Activated gamma-delta T cell treated with anti-CD3 and anti-CD28 coated beads, Interleukin-2, amount 50 U/mL, for 16 hours (primary cell): ENCODE measurements at regions not wholly inside any gene's neighbourhood (a gene's known extent, or its start where the extent isn't known, plus 50 kb on each side); places are given as distances from the start of the nearest gene placed in this dataset.
"Not testable (repeated sequence)": the region's sequence is repeated elsewhere in the genome, so short reads cannot be mapped to it uniquely, and the experiment has no call there.

ENCODE experiments used
- DNase-seq: peaks from one replicate; pipeline ENCODE4 v3.0.0-alpha.2; 2020; ENCODE audit warnings: low read depth

DNA sequence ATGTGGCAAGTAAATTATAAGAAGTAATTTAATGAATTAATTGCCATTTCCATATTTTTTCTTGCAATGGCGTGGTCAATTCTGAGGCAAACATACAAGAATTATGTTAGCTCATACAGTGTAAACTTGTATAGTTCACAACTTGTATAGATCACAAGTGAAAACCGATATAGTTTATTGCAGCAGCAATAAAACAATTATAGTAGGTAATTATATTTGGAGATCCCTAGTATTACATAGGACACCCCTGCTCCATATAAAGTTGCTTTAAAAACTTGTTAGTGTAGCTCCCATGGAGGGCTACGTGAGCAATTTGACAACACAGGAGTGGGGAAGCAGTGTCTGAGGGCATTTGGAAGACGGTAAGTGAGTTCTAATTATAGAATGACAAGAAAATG is 288.2 kb downstream of the SOCS6 start:
- DNase-seq = no peak

DNA sequence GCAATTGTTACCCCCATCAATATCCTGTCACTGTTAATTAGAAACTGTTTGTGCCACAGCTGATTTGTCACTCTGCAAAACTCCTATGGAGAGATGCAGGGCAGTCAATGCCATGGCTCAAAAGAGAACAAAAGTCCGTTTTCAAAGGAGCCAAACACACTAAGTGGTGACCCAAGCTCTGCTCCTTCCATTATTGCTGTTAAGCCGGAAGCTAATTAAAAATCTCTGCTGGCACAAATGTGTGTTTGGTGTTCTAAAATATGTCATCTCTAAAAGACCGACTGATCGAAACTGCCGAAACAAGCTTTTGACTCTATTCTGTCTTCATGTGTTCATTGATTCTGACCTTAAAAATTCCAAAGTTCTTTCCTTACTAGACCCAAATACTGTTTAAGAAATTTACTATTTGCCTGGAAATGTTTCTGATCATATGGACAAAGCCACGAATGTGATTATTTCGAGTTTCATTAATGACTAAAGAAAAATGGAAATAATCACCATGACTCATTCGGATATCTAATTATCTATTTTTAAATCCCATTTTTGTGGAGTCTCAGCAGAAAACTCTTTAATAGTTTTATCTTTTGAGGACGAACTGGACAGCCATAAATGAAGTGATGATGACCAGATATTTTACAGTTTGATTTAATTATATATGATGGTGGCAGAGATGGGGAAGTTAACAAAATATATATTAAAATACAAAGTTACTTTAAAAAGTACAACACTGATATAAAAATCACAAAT is 287.6 kb downstream of the SOCS6 start:
- no peak for DNase-seq

DNA sequence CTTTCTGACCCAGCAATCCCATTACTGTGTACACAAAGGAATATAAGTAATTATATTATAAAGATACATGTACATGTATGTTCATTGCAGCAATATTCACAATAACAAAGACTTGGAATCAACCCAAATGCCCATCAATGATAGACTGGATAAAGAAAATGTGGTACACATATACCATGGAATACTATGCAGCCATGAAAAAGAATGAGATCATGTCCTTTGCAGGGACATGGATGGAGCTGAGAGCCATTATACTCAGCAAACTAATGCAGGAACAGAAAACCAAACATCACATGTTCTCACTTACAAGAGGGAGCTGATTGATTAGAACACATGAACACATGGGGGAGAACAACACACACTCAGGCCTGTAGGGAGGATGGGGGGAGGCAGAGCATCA is 286.1 kb downstream of the SOCS6 start:
- not testable (repeated sequence) for DNase-seq

DNA sequence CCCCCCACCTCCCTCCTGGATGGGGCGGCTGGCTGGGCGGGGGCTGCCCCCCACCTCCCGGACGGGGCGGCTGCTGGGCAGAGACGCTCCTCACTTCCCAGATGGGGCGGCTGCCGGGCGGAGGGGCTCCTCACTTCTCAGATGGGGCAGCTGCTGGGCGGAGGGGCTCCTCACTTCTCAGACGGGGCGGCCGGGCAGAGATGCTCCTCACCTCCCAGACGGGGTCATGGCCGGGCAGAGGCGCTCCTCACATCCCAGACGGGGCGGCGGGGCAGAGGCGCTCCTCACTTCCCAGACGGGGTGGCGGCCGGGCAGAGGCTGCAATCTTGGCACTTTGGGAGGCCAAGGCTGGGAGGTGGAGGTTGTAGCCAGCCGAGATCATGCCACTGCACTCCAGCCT is 280.8 kb downstream of the SOCS6 start:
- not testable (repeated sequence) for DNase-seq

DNA sequence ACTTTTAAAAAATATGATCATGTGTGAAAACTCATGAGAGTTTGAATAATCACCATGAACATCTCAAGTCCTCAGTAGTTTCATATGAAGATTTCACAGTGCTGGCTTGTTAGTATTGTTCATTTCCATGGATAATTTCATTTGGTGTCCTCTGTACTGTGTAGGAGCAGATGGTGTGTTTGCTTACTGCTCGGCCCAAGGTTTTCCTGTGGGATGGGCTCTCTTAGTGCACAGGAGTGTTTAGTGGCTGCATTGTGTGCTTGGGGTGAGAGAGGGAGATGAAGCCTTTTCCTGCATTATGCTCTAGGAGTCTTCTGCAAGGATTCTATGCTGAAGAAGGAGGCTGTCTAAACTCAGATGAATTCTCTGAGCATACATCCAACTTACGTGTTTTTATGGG is 270.6 kb downstream of the SOCS6 start:
- DNase-seq = no peak

DNA sequence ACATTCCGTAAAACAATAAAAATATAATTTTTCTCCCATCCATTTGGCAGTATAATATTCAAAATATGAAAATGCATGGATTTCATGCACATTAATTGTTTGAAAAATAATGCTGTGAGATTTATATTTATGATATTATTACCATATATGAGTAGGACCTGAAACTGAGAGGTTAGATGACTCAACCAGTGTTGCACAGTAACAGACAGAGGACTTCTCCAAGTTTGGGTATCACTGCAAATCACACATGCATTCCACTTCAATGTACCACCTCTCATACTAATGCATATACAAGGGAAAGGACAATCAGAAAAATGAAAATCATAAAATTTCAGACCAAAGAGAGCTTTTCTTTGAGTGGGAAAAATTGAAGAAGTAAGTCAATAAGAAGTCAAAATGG is 269.5 kb downstream of the SOCS6 start:
- DNase-seq = no peak

DNA sequence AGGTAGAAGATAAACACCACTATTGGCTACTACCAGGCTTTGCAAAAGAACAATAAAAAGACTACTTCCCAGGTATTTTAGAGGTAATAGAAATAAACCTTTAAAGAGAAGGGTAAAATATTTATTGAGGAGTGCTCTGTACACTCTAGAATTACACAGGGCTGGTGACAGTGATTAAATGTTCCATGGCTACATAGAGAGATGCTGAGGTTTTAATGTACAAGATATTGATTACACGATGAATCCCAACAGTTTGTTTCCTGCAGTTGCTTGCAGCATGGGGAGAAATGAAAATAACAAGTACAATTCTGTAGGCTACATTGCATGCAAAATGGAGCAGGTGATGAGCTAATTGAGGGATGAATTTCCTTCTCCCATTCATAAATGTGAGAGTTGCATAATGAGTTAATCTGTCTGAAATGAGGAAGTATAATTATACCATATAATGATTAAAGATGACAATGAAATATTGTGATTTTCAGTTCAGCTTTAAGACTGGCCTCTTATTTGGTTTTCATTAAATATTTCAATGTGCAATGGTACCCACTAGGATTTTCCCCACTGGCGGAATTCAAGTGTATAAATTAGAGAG is 266.1 kb downstream of the SOCS6 start:
- no peak for DNase-seq

DNA sequence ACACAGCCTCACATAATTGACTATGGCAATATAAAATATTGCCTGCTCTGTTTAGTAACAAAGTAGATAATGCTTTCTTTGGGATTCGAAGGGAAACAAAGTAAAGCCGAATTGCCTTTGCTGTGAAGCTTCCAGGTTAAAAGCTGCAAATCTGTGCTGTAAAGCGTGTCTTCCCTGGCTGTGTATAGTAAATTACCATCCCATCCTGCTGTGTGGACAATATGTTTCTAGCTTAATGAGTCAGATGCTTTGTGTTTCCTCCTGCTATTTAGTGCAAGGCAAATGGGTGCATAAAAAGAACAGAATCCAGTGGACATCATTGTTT is 265.1 kb downstream of the SOCS6 start:
- no peak for DNase-seq

DNA sequence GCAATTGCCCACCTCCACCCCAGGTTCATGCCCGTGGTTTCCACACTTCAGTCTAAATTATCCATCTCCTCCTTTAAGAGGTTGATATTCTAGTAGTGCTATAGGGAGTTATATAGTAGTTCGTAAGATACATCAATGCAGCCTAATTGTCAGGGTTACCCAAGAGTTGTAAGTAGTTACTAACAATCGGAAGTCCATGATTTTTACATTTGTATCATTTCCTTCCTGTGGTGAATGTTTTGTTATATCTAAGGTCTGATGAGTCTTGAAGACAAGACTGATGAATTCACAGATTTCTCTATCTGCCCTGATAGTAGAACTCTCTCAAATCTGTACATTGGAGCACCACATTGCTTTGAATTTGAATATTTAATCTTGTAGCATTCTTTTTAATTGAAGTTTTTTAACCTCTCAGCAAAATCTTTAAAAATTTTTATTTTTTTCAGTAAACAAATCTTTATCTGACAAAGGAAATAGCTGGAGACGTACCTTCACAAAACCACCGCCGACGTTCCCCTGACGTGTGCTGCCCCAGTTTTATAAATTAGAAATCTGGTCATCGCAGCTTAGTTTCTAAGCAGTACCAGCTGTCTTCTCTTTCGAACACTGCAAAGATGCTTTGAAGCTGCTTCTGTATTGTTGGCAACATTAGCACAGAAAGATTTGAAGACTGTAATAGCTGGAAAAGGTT is 264.5 kb downstream of the SOCS6 start:
- DNase-seq = no peak

DNA sequence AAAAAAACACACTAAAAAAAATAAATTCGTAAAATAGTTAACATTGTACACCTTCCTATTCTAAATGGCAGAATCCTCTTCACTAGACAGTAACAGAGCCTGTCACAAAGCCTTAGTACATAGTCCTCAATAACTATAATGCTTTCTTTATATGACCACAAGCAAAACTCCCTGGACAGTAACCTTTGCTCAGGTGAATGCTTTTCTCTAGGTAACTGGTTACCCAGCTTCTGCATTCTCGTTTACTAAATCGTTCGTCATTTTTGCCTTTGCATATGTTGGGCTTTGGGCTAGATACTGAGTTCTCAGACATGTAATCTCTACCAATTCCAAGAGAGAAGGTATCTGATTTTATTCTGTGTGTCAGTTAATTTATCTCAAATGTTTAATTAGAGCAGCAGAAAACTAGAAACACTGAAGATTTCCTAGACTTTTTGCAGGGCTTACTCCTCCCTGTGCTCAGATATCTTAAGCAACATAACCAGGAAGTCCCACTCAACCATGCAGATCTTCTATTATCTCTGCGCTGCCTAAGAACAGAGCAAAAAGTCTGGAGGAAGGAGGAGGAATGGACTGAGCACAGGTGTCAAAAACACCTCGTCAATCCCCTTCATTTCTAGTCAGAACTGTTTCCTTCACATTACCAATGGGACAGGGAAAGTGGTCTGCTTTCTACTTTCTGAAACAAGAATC is 247.7 kb downstream of the SOCS6 start:
- no peak for DNase-seq

DNA sequence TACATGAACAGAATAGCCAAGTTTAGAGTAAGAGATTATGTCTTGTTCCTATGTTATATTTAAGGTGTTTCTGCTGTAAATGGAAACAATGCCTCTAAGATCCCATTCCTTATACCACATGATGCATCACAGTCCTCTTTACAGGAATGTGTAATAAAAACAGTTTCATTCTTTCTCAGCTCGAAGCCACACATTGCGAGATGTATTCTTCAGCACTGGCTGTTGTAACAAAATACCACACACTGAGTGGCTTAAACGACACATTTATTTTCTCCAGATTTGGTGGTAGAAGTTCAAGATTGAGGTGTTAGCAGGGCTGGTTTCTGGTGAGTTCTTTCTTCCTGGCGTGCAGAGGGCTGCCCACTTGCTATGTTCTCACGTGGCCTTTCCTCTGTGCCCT is 246.2 kb downstream of the SOCS6 start:
- no peak for DNase-seq

DNA sequence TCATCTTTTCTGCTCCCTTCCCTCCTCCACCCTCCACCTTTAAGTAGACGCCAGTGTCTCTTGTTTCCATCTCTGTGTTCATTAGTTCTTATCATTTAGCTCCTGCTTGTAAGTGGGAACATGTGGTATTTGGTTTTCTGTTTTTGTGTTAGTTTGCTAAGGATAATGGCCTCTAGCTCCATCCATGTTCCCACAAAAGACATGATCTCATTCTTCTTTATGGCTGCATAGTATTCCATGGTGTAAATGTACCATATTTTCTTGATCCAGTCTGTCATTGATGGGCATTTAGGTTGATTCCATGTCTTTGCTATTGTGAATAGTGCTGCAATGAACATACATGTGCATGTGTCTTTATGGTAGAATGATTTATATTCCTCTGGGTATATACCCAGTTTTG is 236.5 kb downstream of the SOCS6 start:
- DNase-seq = not testable (repeated sequence)

DNA sequence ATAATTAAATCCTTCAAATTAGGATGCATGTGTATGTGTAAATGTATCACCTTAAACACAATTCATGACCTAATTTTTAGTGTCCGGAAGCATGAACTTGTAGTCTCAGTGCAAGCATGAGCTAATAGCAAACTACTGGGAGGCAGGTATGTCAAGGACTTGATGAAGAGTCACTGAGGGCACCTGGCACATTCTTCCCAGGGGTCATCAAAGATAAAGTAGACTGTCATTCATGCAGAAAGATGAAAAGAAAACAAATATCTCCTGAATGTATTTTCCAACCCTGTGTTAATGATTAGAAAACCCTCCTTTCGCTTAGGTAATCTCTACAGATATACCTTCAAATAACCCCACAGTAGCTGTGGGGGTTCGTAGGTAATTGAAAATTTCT is 234.9 kb downstream of the SOCS6 start:
- DNase-seq = no peak

DNA sequence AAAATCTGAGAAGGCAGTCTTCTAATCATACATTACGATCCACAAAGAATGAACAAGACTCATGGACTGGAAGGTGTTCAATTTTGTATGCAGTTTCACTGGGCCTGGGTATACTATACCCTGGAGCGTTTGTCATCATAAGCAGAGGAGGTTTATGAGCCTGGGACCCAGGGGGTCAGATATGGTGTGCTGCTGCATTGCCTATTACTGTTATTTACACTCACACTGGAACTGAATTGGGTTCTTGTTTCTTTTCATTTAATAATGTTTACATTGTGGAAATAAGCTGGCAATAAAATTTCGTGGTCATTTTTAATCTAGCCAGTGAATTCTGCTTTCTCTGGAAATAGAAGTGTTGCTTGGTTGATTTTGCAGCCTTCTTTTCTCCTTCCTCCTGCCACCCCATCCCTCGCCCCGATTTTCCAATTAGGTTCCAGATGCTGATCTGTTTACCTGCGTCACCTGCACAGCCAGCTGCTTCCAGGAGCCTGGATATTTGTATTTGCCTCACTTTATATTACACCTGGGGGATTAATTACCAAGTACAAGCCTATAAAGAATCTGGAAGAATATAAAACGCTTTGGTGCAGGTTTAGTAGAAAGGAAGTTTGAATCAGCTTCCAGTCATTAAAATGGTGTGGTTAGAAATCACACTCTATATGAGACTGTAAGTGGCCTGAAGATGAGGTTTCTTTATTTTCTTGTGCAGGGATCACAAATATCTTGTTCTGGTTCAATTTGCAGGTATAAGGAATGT is 234.4 kb downstream of the SOCS6 start:
- no peak for DNase-seq

DNA sequence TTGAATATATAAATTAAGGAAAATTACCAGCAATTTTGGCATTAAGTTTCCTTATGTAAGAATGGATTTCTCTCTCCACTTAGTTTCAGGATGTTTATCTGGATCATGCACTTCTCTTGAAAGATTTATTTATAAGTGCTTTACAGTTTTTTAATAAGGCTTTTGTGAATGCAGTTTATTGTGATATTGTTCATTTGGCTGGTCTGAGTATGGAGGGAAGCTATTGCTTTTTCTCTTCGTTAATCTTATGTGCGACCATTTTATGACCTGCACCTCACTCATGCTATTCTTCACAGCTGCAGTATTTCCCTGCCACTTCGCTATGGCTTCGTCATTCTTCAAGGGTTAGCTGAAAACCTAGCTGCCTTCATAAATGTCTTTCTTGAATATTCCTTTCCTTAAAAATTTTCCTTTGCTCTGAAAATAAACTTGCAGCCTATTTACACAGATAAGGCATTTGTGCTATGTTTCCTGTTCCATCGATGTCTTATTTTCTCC is 233.4 kb downstream of the SOCS6 start:
- DNase-seq = no peak

DNA sequence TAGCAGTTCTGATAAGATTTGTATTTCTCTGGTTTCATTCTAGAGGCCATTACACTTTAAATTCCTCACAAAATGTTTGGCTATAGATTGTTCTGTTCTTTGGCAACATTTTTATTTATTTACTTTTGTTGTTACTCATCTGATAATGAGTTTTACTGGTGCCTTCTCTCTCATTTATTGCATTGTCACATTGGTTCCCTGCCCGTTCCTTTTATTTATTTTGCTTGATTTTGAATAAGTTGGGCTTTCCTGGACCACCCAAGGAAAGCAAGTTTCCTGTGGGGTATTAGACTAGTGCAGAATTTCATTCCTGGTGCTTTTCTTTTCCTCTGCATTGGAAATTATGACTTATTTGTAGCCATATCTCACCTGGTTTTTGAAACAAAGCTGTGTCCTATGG is 232.0 kb downstream of the SOCS6 start:
- DNase-seq = no peak

DNA sequence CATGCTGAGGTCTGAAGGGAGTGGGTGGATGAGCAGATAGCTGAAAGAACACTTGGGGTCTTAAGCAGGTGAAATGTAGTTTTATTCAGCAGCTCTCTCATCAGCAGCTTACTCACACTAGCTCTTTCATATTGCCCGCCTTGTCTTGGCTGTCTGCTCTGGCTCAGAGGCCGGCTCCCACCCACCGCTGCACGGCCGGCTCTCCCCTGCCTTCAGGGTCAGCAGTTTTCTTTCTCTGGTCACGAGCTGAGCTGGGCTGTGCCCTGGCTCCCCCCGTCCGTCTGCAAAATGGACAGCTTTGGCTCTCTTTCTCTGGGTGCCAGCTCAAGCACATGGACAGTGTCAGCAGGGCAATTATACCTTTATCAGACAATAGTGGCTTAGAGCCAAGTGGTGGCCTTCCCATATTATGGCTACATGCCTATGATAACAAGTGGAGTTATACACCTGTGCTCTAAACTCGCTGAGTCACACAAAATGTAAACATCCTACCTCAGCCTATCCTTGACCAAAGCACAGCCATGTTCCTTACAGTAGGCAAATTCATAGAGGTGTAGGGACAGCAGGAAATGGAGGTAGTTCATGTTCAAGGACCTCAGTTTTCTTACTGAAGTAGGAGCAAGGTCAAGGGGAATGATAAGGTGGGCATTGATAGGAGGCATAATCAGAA is 224.8 kb downstream of the SOCS6 start:
- no peak for DNase-seq

DNA sequence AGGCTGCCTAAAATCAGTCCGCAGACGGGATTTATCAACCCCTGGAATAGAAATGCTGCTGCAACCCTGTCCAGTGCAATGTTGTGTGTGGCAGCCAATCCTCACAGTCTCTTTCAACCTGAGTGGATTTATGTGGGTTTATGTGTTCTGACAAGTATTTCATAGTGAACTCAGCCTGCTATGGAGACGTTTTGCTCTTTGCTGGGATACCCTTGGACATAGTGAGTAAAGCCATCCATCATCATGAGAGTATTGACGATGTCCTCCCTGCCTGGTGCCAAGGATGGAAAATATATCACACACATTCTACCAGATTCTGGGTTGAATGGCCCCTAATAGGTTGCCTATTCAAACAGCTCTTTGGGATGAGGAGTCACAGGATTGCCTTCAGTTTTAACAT is 219.1 kb downstream of the SOCS6 start:
- DNase-seq = no peak

DNA sequence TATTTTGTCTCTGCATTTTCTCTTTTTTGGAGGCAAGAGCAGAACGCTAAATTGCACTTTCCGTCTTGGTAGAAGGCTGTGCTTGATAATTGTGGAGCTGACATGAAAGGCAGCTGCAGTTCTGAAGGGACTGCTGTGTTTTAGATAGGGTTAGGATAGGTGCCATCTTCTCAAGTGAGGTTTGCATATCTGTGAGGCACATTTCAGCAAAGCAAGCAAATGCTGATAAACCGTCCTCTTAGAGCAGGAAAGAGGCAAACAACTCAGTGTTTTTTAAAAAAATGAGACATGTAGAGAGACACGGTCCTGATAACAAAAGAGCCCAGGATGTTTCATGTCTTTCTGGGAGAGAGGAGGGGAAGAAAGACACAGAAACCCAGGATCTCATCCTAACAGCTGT is 217.7 kb downstream of the SOCS6 start:
- no peak for DNase-seq

DNA sequence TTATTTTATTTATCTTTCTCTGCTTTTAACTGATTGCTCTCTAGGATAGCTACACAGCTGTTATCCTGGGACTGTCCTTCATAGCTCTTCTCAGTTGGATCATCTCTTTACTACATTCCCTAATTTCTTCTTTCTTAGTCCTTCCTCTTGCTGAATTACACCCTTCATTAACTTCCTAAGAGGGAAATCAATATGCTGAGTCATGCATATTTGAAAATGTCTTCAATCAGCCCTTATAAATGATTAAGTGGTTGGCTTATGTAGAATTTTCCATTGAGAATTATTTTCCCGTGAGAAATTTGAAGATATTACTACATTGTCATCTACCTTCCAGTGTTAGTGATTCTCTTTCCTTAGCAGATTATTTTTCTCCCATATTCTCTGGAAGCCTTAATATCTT is 214.2 kb downstream of the SOCS6 start:
- DNase-seq = no peak

DNA sequence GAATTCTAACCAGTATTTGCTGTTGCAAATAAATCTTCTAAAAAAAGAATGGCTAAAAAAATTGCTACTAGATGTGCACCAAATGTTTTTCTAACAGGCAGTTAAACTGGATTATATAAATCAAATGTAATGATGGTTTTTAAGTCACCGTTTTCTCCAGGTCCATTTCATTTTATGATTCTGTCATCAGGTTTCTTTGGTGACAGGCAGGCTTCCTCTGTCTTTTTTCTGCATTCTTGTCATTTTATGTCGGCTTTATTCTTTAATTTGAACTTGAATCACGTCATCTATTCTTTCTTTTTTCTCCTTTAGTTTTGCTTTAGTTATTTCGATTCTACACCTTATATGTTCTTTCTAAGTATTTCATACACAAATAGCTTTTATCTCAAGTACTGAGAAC is 212.5 kb downstream of the SOCS6 start:
- no peak for DNase-seq

DNA sequence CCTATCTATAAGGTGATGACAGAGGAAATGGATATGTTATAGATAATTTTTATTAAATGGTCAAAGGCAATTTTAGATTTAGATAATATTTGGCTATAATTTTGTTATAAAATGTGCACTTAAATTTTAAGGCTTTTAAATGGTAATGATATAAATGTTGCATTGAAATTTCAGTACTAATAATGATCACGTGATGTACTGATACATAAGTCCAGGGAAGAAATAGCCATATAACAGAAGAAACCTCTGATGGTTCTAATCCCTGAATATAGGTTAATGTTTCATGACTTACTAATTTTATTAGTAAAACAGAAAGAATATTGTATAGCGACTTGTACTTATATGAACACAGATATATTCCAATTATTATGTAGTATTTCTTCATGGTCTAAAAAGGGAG is 211.9 kb downstream of the SOCS6 start:
- no peak for DNase-seq
